Activated CD8-positive, alpha-beta T cell treated with anti-CD3 and anti-CD28 coated beads, Interleukin-2, amount 10 ng/mL, durations not matched to agents 7 days and 5 days (primary cell): ENCODE measurements at regions not wholly inside any gene's neighbourhood (a gene's known extent, or its start where the extent isn't known, plus 50 kb on each side); places are given as distances from the start of the nearest gene placed in this dataset.
"Not testable (repeated sequence)": the region's sequence is repeated elsewhere in the genome, so short reads cannot be mapped to it uniquely, and the experiment has no call there.

Source experiments
- ATAC-seq: fragments of 150-1000 bp; cut with Tn5 transposase; one replicate; pipeline ENCODE4 v1.10.0; 2021; ENCODE audit warnings: moderate library complexity
- CTCF ChIA-PET: fragments of 350-600 bp; sonication (Branson Sonifier 250); formaldehyde crosslinking; loops from one replicate; lab custom pipeline; 2021; ENCODE audit warnings: antibody characterized with exemption; lab: Charles Lee
- POLR2A ChIA-PET: fragments of 350-600 bp; sonication (Branson Sonifier 250); formaldehyde crosslinking; loops from one replicate; lab custom pipeline; 2021; ENCODE audit warnings: antibody characterized with exemption; lab: Charles Lee
- DNase-seq: peaks from one replicate; pipeline ENCODE4 v3.0.0-alpha.2; 2020
- H3K27ac Mint-ChIP-seq: one replicate; pipeline ENCODE4 v1.8.0; 2021; ENCODE audit warnings: mild to moderate bottlenecking, mixed read lengths
- H3K27me3 Mint-ChIP-seq: one replicate; pipeline ENCODE4 v1.8.0; 2021; ENCODE audit warnings: low read depth, mixed read lengths
- H3K36me3 Mint-ChIP-seq: one replicate; pipeline ENCODE4 v1.8.0; 2021; ENCODE audit warnings: low read depth, mixed read lengths
- H3K4me1 Mint-ChIP-seq: one replicate; pipeline ENCODE4 v1.8.0; 2021; ENCODE audit warnings: low read depth, mixed read lengths
- H3K4me3 Mint-ChIP-seq: one replicate; pipeline ENCODE4 v1.8.0; 2021; ENCODE audit warnings: mild to moderate bottlenecking, mixed read lengths
- H3K9me3 Mint-ChIP-seq: one replicate; pipeline ENCODE4 v1.8.0; 2022; ENCODE audit warnings: mixed read lengths; ENCODE audit not compliant: insufficient read depth

- POLR2A ChIA-PET, result interaction anchor here (0.6 kb wide), 1 partner anchor 81 kb away, joined by 5 read pairs; no protein-coding TSS in a partner anchor
- Mint-ChIP-seq H3K36me3 (no peaks in the 10 kb centered on the region), H3K9me3 (no peaks in the 10 kb centered on the region), H3K4me3 (no peak overlapping the region), H3K4me1 (no peaks in the 10 kb centered on the region), H3K27me3 (peaks cover 8% of the 10 kb centered on the region), H3K27ac (no peak overlapping the region)
- DNase-seq, result no peak
- no peak for ATAC-seq
- CTCF ChIA-PET, result no interaction called here
Observed at GRCh38 chr13:50645092-50645491, 198.4 kb downstream of the DLEU7 start.

- Mint-ChIP-seq H3K36me3 (no peaks in the 10 kb centered on the region), H3K9me3 (no peaks in the 10 kb centered on the region), H3K4me3 (no peak overlapping the region), H3K27ac (no peak overlapping the region), H3K27me3 (peaks cover 10% of the 10 kb centered on the region), H3K4me1 (no peaks in the 10 kb centered on the region)
- ChIA-PET POLR2A (no interaction called here), CTCF (no interaction called here)
- DNase-seq (no peak), ATAC-seq (no peak)
Observed at GRCh38 chr13:50646070-50646469, 197.4 kb downstream of the DLEU7 start.

GRCh38 chr13:50649211-50649610 is 194.3 kb downstream of the DLEU7 start:
- Mint-ChIP-seq H3K4me1 (no peaks in the 10 kb centered on the region), H3K36me3 (no peaks in the 10 kb centered on the region), H3K9me3 (no peaks in the 10 kb centered on the region), H3K4me3 (no peak overlapping the region), H3K27me3 (peaks cover 16% of the 10 kb centered on the region), H3K27ac (no peak overlapping the region)
- ATAC-seq, result no peak
- ChIA-PET POLR2A (no interaction called here), CTCF (interaction anchor here (1.1 to 1.9 kb wide), 2 partner anchors 220 to 263 kb away, joined by 3 to 5 read pairs; no protein-coding TSS in a partner anchor)
- no peak for DNase-seq

GRCh38 chr13:50650592-50651504 is 192.6 kb downstream of the DLEU7 start:
- Mint-ChIP-seq H3K9me3 (no peaks in the 10 kb centered on the region), H3K4me1 (no peaks in the 10 kb centered on the region), H3K27me3 (peaks cover 16% of the 10 kb centered on the region), H3K36me3 (no peaks in the 10 kb centered on the region), H3K4me3 (no peak overlapping the region), H3K27ac (no peak overlapping the region)
- ChIA-PET POLR2A (no interaction called here), CTCF (interaction anchor here (0.6 to 1.9 kb wide), 2 partner anchors 63 to 261 kb away, joined by 3 to 5 read pairs; no protein-coding TSS in a partner anchor)
- DNase-seq (no peak), ATAC-seq (no peak)

GRCh38 chr13:50651922-50652321 is 191.6 kb downstream of the DLEU7 start:
- ChIA-PET POLR2A (interaction anchor here (0.7 kb wide), 1 partner anchor 344 kb away, joined by 3 read pairs; no protein-coding TSS in a partner anchor), CTCF (interaction anchor here (1.2 kb wide), 1 partner anchor 260 kb away, joined by 4 read pairs; no protein-coding TSS in a partner anchor)
- Mint-ChIP-seq H3K4me3 (no peak overlapping the region), H3K27ac (no peak overlapping the region), H3K36me3 (no peaks in the 10 kb centered on the region), H3K27me3 (peaks cover 21% of the 10 kb centered on the region), H3K9me3 (no peaks in the 10 kb centered on the region), H3K4me1 (no peaks in the 10 kb centered on the region)
- ATAC-seq (no peak), DNase-seq (no peak)

GRCh38 chr13:50654331-50654730 is 189.2 kb downstream of the DLEU7 start:
- ChIA-PET POLR2A (no interaction called here), CTCF (no interaction called here)
- DNase-seq, result no peak
- Mint-ChIP-seq H3K27ac (no peak overlapping the region), H3K4me3 (no peak overlapping the region), H3K27me3 (peaks cover 20% of the 10 kb centered on the region), H3K4me1 (no peaks in the 10 kb centered on the region), H3K9me3 (no peaks in the 10 kb centered on the region), H3K36me3 (no peaks in the 10 kb centered on the region)
- no peak for ATAC-seq

GRCh38 chr13:50661881-50662280 is 181.6 kb downstream of the DLEU7 start:
- H3K4me3 Mint-ChIP-seq, result not testable (repeated sequence)

GRCh38 chr13:50664951-50665350 is 178.5 kb downstream of the DLEU7 start:
- POLR2A ChIA-PET, result no interaction called here
- ATAC-seq (no peak), DNase-seq (no peak)
- Mint-ChIP-seq H3K27me3 (peaks cover 3% of the 10 kb centered on the region), H3K4me3 (no peak overlapping the region), H3K27ac (no peak overlapping the region), H3K9me3 (peaks cover 9% of the 10 kb centered on the region), H3K36me3 (no peaks in the 10 kb centered on the region), H3K4me1 (no peaks in the 10 kb centered on the region)
- CTCF ChIA-PET, result no interaction called here

More at GRCh38 chr13:50661881-50662280, 181.6 kb downstream of the DLEU7 start:
- H3K27ac Mint-ChIP-seq, H3K9me3 Mint-ChIP-seq, H3K27me3 Mint-ChIP-seq, POLR2A ChIA-PET, H3K4me1 Mint-ChIP-seq, ATAC-seq, H3K36me3 Mint-ChIP-seq, DNase-seq, CTCF ChIA-PET: not testable (repeated sequence)

GRCh38 chr13:50668049-50668448 is 175.4 kb downstream of the DLEU7 start:
- Mint-ChIP-seq H3K27me3 (peaks cover 3% of the 10 kb centered on the region), H3K9me3 (peaks cover 9% of the 10 kb centered on the region), H3K4me3 (no peak overlapping the region), H3K4me1 (no peaks in the 10 kb centered on the region), H3K27ac (no peak overlapping the region), H3K36me3 (no peaks in the 10 kb centered on the region)
- no peak for ATAC-seq
- ChIA-PET POLR2A (interaction anchor here (0.7 kb wide), 1 partner anchor 134 kb away, joined by 3 read pairs; no protein-coding TSS in a partner anchor), CTCF (interaction anchor here (1.0 to 1.1 kb wide), 2 partner anchors 21 to 46 kb away, joined by 3 read pairs; no protein-coding TSS in a partner anchor)
- DNase-seq, result no peak

GRCh38 chr13:50668691-50669271 is 174.7 kb downstream of the DLEU7 start:
- no peak for ATAC-seq
- Mint-ChIP-seq H3K27ac (no peak overlapping the region), H3K36me3 (no peaks in the 10 kb centered on the region), H3K4me1 (no peaks in the 10 kb centered on the region), H3K9me3 (peaks cover 9% of the 10 kb centered on the region), H3K4me3 (no peak overlapping the region), H3K27me3 (peaks cover 3% of the 10 kb centered on the region)
- CTCF ChIA-PET, result interaction anchor here (0.5 kb wide), 1 partner anchor 658 kb away, joined by 3 read pairs; no protein-coding TSS in a partner anchor
- no peak for DNase-seq
- POLR2A ChIA-PET, result no interaction called here

- CTCF ChIA-PET, result no interaction called here
Observed at GRCh38 chr13:50670272-50670671, 173.2 kb downstream of the DLEU7 start.

More at GRCh38 chr13:50670272-50670671, 173.2 kb downstream of the DLEU7 start:
- H3K36me3 Mint-ChIP-seq, result no peaks in the 10 kb centered on the region
- no peak overlapping the region for H3K4me3 Mint-ChIP-seq
- H3K27ac Mint-ChIP-seq, result no peak overlapping the region
- POLR2A ChIA-PET, result no interaction called here
- ATAC-seq, result no peak
- peaks cover 9% of the 10 kb centered on the region for H3K9me3 Mint-ChIP-seq
- DNase-seq, result no peak
- H3K27me3 Mint-ChIP-seq, result peaks cover 3% of the 10 kb centered on the region
- H3K4me1 Mint-ChIP-seq, result no peaks in the 10 kb centered on the region
